ENCODE measurements at regions not wholly inside any gene's neighbourhood (a gene's known extent, or its start where the extent isn't known, plus 50 kb on each side); places are given as distances from the start of the nearest gene placed in this dataset.
"Not testable (repeated sequence)": the region's sequence is repeated elsewhere in the genome, so short reads cannot be mapped to it uniquely, and the experiment has no call there.

DNA sequence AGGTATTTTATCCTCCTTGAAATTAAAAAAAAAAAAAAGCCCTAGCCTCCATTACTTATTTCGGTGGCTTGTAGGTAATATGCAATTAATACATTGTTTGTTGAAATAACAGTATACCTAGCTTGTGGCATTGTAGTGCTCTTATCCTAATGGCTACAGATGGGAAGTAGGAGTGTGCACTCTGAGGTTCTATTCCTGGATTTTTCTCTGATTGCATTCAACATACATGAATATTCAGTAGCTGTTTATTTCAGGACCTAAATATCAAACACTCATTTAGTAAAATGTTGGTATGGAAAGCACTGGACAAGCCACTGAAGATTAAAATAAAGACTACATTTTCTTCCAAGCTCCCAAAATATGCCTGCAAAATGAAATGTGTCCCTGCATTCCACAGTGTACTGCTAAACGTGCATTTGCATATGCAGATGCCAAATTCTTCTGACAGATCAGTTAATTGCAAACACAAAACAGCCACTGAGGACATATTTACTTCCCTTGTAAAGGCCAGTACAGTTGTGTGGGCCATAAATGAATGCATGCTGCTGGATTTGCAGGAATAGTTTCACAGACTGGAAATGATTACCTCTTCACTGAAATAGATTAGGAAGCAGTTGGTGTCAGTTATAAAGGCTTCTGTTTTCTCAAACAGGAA lies 826.1 kb downstream of the PRELID2 start:
- TF ChIP-seq, protein P1, sequence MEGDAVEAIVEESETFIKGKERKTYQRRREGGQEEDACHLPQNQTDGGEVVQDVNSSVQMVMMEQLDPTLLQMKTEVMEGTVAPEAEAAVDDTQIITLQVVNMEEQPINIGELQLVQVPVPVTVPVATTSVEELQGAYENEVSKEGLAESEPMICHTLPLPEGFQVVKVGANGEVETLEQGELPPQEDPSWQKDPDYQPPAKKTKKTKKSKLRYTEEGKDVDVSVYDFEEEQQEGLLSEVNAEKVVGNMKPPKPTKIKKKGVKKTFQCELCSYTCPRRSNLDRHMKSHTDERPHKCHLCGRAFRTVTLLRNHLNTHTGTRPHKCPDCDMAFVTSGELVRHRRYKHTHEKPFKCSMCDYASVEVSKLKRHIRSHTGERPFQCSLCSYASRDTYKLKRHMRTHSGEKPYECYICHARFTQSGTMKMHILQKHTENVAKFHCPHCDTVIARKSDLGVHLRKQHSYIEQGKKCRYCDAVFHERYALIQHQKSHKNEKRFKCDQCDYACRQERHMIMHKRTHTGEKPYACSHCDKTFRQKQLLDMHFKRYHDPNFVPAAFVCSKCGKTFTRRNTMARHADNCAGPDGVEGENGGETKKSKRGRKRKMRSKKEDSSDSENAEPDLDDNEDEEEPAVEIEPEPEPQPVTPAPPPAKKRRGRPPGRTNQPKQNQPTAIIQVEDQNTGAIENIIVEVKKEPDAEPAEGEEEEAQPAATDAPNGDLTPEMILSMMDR (IDR thresholded peaks at IDR 0.05; ENCODE audit: extremely low read depth, missing control alignments), result no peak
- DNase-seq (ENCODE audit: low spot score), result no peak

GRCh38 chr5:144994356-144994755 lies 823.7 kb downstream of the KCTD16 start:
- DNase-seq (ENCODE audit: low spot score), result not testable (repeated sequence)

DNA sequence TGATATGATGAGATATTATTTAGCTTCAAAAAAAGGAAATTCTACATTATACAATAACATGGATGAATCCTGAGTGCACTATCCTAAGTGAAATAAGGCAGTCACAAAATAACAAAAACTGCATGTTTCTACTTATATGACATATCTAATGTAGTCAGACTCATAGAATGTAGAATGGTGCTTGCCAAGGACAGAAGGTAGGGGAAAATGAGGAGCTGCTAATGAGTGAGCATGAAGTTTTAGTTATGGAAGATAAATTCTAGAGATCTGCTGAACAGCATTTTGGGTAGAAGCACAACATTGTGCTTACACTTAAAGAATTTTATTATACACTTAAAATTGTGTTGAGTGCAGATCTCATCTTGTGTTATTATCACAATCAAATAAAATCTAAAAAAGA lies 812.4 kb downstream of the KCTD16 start:
- TF ChIP-seq, protein P1 (IDR thresholded peaks at IDR 0.05; ENCODE audit: extremely low read depth, missing control alignments), result no peak
- DNase-seq (ENCODE audit: low spot score), result no peak

- TF ChIP-seq, protein P1 (IDR thresholded peaks at IDR 0.05; ENCODE audit: extremely low read depth, missing control alignments), result no peak
- no peak for DNase-seq (ENCODE audit: low spot score)
Observed at GRCh38 chr5:144979516-144980264, 809.0 kb downstream of the KCTD16 start.

GRCh38 chr5:144972317-144972716 lies 801.6 kb downstream of the KCTD16 start:
- TF ChIP-seq, protein P1 (IDR thresholded peaks at IDR 0.05; ENCODE audit: extremely low read depth, missing control alignments), result no peak
- DNase-seq (ENCODE audit: low spot score), result no peak

DNA sequence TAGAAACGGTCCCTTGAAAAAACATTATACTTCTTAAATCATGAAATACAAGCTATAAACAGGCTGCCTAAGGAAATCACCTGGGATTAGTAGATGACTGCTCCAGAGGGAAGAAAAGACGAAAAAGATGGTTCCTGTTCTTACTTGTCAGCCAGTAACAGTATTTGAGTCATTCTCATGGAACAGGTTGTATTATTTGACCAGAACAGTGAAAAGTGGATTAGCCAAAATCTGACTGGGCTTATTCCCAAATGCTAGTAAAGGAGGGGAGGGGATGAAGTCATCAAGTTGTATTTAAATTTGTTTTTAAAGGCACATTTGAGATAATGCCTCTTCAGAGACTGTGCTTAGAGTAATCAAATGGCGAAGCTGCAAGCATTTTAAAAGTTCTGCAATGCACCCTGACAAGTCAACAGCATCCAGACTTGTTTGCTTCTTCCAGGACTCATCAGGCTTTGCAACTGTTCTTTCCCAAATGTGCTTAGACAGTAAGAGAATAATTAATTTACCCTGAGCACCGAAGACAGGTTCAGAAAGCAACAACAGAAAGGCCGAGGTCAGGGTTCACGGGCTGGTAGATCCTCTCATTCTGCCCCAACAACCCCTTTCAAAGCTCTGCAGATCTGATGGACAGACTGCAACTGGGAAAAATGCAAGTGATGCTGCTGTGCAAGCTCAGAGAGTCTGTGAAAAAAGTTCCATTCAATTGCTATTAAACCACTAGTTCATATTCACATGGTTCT lies 800.6 kb downstream of the KCTD16 start:
- TF ChIP-seq, protein P1 (IDR thresholded peaks at IDR 0.05; ENCODE audit: extremely low read depth, missing control alignments), result no peak
- DNase-seq (ENCODE audit: low spot score), result no peak

DNA sequence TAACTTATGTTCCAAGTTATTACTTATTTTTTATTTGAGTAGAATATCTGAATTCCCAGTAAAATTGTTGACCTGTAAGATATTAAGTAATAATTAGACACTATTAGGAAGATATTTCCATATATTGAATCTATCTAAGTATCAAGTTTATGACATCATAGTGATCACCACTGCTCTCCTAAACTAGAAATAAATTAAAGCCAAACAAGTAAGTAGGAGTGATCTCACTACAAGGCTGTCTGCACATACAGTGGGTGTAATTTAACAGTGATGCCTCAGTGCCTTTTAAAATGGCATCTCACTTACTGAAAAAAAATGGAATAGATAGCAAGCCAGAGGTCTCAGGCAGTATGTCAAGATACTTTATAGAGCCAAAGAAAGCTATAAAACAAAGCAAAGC lies 789.6 kb downstream of the KCTD16 start:
- TF ChIP-seq, protein P1 (IDR thresholded peaks at IDR 0.05; ENCODE audit: extremely low read depth, missing control alignments), result no peak
- no peak for DNase-seq (ENCODE audit: low spot score)
